ENCODE measurements at regions not wholly inside any gene's neighbourhood (a gene's known extent, or its start where the extent isn't known, plus 50 kb on each side); places are given as distances from the start of the nearest gene placed in this dataset.

DNA sequence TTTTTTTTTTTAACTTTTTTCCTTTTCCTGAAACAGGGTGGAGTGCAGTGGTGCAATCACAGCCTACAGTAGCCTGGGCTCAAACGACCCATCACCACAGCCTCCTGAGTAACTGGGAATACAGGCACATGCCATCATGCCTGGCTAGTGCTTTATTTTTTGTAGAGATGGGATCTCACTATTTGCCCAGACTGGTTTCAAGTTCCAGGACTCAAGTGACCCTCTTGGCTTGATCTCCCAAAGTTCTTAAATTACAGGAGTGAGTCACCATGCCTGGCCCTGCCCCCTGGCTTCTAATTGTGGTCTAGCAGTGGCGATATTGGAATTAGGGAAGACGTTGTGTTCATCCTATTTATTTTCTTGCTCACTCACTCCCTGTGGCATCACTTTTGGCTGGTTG is 1138.4 kb downstream of the SI start:
- Histone ChIP-seq H3K4me3 (IDR thresholded peaks at IDR 0.05; ENCODE audit: insufficient read depth, low read depth, low read length) (no peak overlapping the region), H2AFZ (ENCODE audit: low read depth) (no peak overlapping the region)

DNA sequence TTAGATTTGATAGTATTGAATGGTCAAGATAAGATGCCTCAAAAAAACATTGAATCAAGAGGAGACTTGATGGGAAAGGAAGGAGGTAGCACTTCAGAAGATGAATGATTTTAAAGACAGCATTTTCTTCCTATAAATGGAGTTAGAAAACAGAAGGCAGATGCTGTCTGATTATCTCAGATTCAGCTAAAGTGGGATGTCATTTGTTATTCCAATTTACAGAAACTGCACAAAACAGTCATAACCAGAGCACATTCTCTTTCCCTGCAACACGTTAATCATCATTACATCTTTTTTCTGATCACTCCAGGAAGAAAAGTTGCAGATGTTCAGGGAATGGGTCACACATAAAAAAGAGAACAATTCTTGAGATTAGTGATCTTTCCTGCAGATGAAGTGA is 1141.8 kb downstream of the SI start:
- H3K4me3 ChIP-seq (IDR thresholded peaks at IDR 0.05; ENCODE audit: insufficient read depth, low read depth, low read length) = no peak overlapping the region
- no peak overlapping the region for H3K4me2 ChIP-seq
- no peaks in the 10 kb centered on the region for H3K4me1 ChIP-seq (ENCODE audit: low read depth, poor library complexity, severe bottlenecking)
- H3K9ac ChIP-seq = no peak overlapping the region
- no peak overlapping the region for H3K27ac ChIP-seq
- H3K27me3 ChIP-seq (ENCODE audit: insufficient read depth, low read depth) = no peaks in the 10 kb centered on the region
- H2AFZ ChIP-seq (ENCODE audit: low read depth) = no peak overlapping the region
- no peaks in the 10 kb centered on the region for H3K79me2 ChIP-seq (ENCODE audit: insufficient read depth, low read depth)
- TF ChIP-seq, protein P1, sequence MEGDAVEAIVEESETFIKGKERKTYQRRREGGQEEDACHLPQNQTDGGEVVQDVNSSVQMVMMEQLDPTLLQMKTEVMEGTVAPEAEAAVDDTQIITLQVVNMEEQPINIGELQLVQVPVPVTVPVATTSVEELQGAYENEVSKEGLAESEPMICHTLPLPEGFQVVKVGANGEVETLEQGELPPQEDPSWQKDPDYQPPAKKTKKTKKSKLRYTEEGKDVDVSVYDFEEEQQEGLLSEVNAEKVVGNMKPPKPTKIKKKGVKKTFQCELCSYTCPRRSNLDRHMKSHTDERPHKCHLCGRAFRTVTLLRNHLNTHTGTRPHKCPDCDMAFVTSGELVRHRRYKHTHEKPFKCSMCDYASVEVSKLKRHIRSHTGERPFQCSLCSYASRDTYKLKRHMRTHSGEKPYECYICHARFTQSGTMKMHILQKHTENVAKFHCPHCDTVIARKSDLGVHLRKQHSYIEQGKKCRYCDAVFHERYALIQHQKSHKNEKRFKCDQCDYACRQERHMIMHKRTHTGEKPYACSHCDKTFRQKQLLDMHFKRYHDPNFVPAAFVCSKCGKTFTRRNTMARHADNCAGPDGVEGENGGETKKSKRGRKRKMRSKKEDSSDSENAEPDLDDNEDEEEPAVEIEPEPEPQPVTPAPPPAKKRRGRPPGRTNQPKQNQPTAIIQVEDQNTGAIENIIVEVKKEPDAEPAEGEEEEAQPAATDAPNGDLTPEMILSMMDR (conservative IDR thresholded peaks at IDR 0.05; ENCODE audit: low read depth, low read length) = no peak
- no peaks in the 10 kb centered on the region for H3K36me3 ChIP-seq (ENCODE audit: insufficient read depth)
- H4K20me1 ChIP-seq (ENCODE audit: insufficient read depth) = no peaks in the 10 kb centered on the region

More for the DNA sequence above, 1138.4 kb downstream of the SI start:
- no peak overlapping the region for H3K4me2 ChIP-seq
- TF ChIP-seq, protein P1 (conservative IDR thresholded peaks at IDR 0.05; ENCODE audit: low read depth, low read length) = no peak
- H3K27ac ChIP-seq = no peak overlapping the region
- H3K9ac ChIP-seq = no peak overlapping the region
- H3K4me1 ChIP-seq (ENCODE audit: low read depth, poor library complexity, severe bottlenecking) = no peaks in the 10 kb centered on the region
- H4K20me1 ChIP-seq (ENCODE audit: insufficient read depth) = no peaks in the 10 kb centered on the region
- H3K79me2 ChIP-seq (ENCODE audit: insufficient read depth, low read depth) = no peaks in the 10 kb centered on the region
- no peaks in the 10 kb centered on the region for H3K36me3 ChIP-seq (ENCODE audit: insufficient read depth)
- no peaks in the 10 kb centered on the region for H3K27me3 ChIP-seq (ENCODE audit: insufficient read depth, low read depth)

DNA sequence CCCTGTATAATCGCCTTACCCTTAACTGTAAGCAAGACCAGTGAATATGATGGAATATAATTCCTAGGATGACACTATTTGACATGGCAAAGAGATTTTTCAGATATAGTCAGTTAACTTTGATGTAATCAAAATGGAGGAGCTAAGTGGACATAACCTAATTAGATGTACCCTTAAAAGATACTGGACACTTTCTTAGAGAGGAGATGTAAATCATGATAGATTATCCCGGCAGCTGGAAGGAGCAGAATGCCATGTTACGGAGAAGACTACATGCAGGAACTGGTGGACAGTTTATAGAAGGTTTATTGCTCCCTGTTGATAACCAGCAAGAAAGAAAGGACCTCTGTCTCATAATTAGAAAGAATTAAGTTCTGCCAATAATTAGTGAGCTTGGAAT is 1142.9 kb downstream of the SI start:
- Histone ChIP-seq H2AFZ (ENCODE audit: low read depth) (no peak overlapping the region), H3K4me2 (no peak overlapping the region), H4K20me1 (ENCODE audit: insufficient read depth) (no peaks in the 10 kb centered on the region), H3K9ac (no peak overlapping the region), H3K27me3 (ENCODE audit: insufficient read depth, low read depth) (no peaks in the 10 kb centered on the region), H3K79me2 (ENCODE audit: insufficient read depth, low read depth) (no peaks in the 10 kb centered on the region), H3K4me3 (IDR thresholded peaks at IDR 0.05; ENCODE audit: insufficient read depth, low read depth, low read length) (no peak overlapping the region), H3K36me3 (ENCODE audit: insufficient read depth) (no peaks in the 10 kb centered on the region), H3K4me1 (ENCODE audit: low read depth, poor library complexity, severe bottlenecking) (no peaks in the 10 kb centered on the region), H3K27ac (no peak overlapping the region)
- TF ChIP-seq, protein P1 (conservative IDR thresholded peaks at IDR 0.05; ENCODE audit: low read depth, low read length) = no peak

DNA sequence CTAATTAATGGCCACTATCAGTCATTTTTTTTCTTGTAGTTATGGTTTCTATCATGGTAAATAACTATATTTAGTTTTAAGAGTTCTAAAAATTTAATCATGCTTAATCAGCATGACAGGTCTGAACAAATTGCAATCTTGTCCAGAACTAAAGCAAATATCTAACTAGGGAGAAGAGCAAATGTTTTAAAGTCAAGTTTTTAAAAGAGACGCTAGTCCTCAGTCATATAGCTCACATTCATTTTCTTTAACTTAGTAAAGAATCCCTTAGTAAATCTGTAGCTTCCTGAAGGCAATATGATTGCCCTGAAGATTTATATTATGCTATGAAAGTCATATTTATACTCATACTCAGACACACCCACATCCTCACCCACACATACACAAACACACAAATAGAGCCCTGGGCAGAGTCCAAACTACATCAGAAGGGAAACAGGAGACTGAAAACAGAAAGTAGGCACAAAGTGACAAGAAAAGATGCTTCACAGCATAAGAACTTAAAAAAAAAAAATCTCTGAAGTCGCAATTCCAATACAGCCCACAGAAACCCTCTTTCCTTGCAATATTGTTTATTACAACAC is 1149.1 kb downstream of the SI start:
- no peak overlapping the region for H3K9ac ChIP-seq
- no peak overlapping the region for H2AFZ ChIP-seq (ENCODE audit: low read depth)
- no peak overlapping the region for H3K4me2 ChIP-seq

More for the DNA sequence above, 1149.1 kb downstream of the SI start:
- Histone ChIP-seq H3K79me2 (ENCODE audit: insufficient read depth, low read depth) (no peaks in the 10 kb centered on the region), H3K4me3 (IDR thresholded peaks at IDR 0.05; ENCODE audit: insufficient read depth, low read depth, low read length) (no peak overlapping the region), H3K36me3 (ENCODE audit: insufficient read depth) (no peaks in the 10 kb centered on the region), H3K27ac (no peak overlapping the region), H3K4me1 (ENCODE audit: low read depth, poor library complexity, severe bottlenecking) (no peaks in the 10 kb centered on the region), H4K20me1 (ENCODE audit: insufficient read depth) (no peaks in the 10 kb centered on the region), H3K27me3 (ENCODE audit: insufficient read depth, low read depth) (no peaks in the 10 kb centered on the region)
- TF ChIP-seq, protein P1 (conservative IDR thresholded peaks at IDR 0.05; ENCODE audit: low read depth, low read length) = no peak

Measured in KMS-11 (cell line).